ENCODE measurements at regions not wholly inside any gene's neighbourhood (a gene's known extent, or its start where the extent isn't known, plus 50 kb on each side); places are given as distances from the start of the nearest gene placed in this dataset.

- Histone ChIP-seq H3K9ac (replicated peaks in 1 of 4; ENCODE audit: extremely low read depth in 1 of 4, low read depth in 3 of 4, low read length in 3 of 4) (no peak overlapping the region), H4K8ac (ENCODE audit: extremely low read depth, insufficient read depth, low read length) (no peak overlapping the region; the same call in 1 of the 2 replicates), H3K56ac (replicated peaks; ENCODE audit: insufficient read length, low read depth, low read length) (no peak overlapping the region), H2AK5ac (ENCODE audit: low read depth, low read length) (no peak overlapping the region), H3K4me1 (replicated peaks in 1 of 4; ENCODE audit: control insufficient read depth in 3 of 4, insufficient read depth in 4 of 4, low read length in 3 of 4) (no peaks in the 10 kb centered on the region), H4K5ac (ENCODE audit: insufficient read length, low read depth, low read length) (no peak overlapping the region), H2BK120ac (replicated peaks; ENCODE audit: low read depth, low read length) (no peak overlapping the region), H3K14ac (ENCODE audit: insufficient read length) (no peak overlapping the region), H3K4me3 (ENCODE audit: extremely low read depth in 1 of 4, insufficient read depth in 2 of 4, low read depth in 3 of 4, low read length in 4 of 4) (no peak overlapping the region), H2AFZ (ENCODE audit: low read length) (no peak overlapping the region; the same call in 1 of the 2 replicates), H4K20me1 (replicated peaks in 1 of 2; ENCODE audit: control insufficient read depth in 1 of 2, insufficient read depth in 2 of 2, low read length in 2 of 2) (no peaks in the 10 kb centered on the region), H3K79me1 (ENCODE audit: low read depth, low read length) (no peaks in the 10 kb centered on the region), H2BK15ac (ENCODE audit: low read length) (no peak overlapping the region), H3K9me3 (ENCODE audit: insufficient read depth in 2 of 2, low read depth in 1 of 2, low read length in 1 of 2) (no peaks in the 10 kb centered on the region), H3K27me3 (replicated peaks in 1 of 4; ENCODE audit: control insufficient read depth in 3 of 4, extremely low read depth in 1 of 4, insufficient read depth in 3 of 4, low read length in 3 of 4) (no peaks in the 10 kb centered on the region; a peak in 1 of 7 replicates), H3K23ac (ENCODE audit: insufficient read length) (no peak overlapping the region), H3K27ac (ENCODE audit: low read depth, low read length) (no peak overlapping the region), H2BK5ac (ENCODE audit: low read depth, low read length) (no peak overlapping the region), H3K4ac (replicated peaks; ENCODE audit: insufficient read length, low read depth, low read length) (no peak overlapping the region), H3K4me2 (ENCODE audit: insufficient read depth in 1 of 2, low read depth in 2 of 2, low read length in 2 of 2) (no peak overlapping the region), H3K36me3 (ENCODE audit: control insufficient read depth in 2 of 4, insufficient read depth in 4 of 4, low read length in 3 of 4) (no peaks in the 10 kb centered on the region), H3K79me2 (ENCODE audit: control insufficient read depth in 1 of 2, insufficient read depth in 2 of 2, low read length in 2 of 2) (no peaks in the 10 kb centered on the region), H2BK20ac (ENCODE audit: low read length) (0 out of 2 replicates have a peak overlapping the region, but pooled peaks have one; percentile 24), H3K23me2 (ENCODE audit: low read depth, low read length) (no peaks in the 10 kb centered on the region), H2BK12ac (ENCODE audit: low read depth, low read length) (no peak overlapping the region), H4K91ac (replicated peaks; ENCODE audit: insufficient read length, low read length) (no peak overlapping the region), H3K18ac (ENCODE audit: extremely low read depth, low read length) (no peak overlapping the region)
- WGBS, 2 experiments (ENCODE audit: extremely low coverage in 1 of 2, insufficient coverage in 1 of 2, insufficient read length in 1 of 2, insufficient replicate concordance in 2 of 2, low coverage in 1 of 2, low lambda C conversion rate in 2 of 2, missing lambda C conversion rate in 1 of 2), result 88% methylated on average over 11 of the region's 11 CpGs; no CpG with 5 or more reads in 1 of the 2 experiments
- TF ChIP-seq RBBP5 (IDR thresholded peaks at IDR 0.05; ENCODE audit: borderline replicate concordance, low read depth, low read length) (no peak), MAFK (IDR thresholded peaks at IDR 0.05; ENCODE audit: low read depth, low read length) (no peak), HDAC6 (IDR thresholded peaks at IDR 0.05; ENCODE audit: low read depth, low read length) (no peak)
- no peak for FAIRE-seq
- CTCF ChIA-PET (ENCODE audit: partially characterized antibody), result interaction anchor here (0.9 to 2.9 kb wide), 4 partner anchors 9 to 174 kb away, joined by 3 to 19 read pairs (median 3); no protein-coding TSS in a partner anchor
- POLR2A ChIA-PET (ENCODE audit: partially characterized antibody), result no interaction called here
- DNase-seq (ENCODE audit: low read depth in 1 of 2, low spot score in 2 of 2), result no peak
Observed at GRCh38 chr15:66953523-66954229, 111.7 kb upstream of the SMAD3 start.
